Stimulated activated CD4-positive, alpha-beta T cell treated with anti-CD3 and anti-CD28 coated beads, Interleukin-2, amount 100 ng/mL, for 48 hours (primary cell): ENCODE measurements at regions not wholly inside any gene's neighbourhood (a gene's known extent, or its start where the extent isn't known, plus 50 kb on each side); places are given as distances from the start of the nearest gene placed in this dataset.
"Not testable (repeated sequence)": the region's sequence is repeated elsewhere in the genome, so short reads cannot be mapped to it uniquely, and the experiment has no call there.

Experiments
- DNase-seq, 2 donors: peaks; one replicate each; pipeline ENCODE4 v3.0.0-alpha.2; 2020

GRCh38 chr11:80722629-80723028, 1281.8 kb upstream of the TENM4 start:
- no peak for DNase-seq

GRCh38 chr11:80720295-80720694, 1279.5 kb upstream of the TENM4 start:
- DNase-seq = no peak

GRCh38 chr11:80719292-80719646, 1278.4 kb upstream of the TENM4 start:
- DNase-seq = no peak

- no peak for DNase-seq
Measured at GRCh38 chr11:80718611-80719291, 1277.9 kb upstream of the TENM4 start.

- no peak for DNase-seq
Measured at GRCh38 chr11:80702264-80702663, 1261.4 kb upstream of the TENM4 start.

- DNase-seq = no peak
Measured at GRCh38 chr11:80700386-80700785, 1259.6 kb upstream of the TENM4 start.

- DNase-seq = not testable (repeated sequence)
Measured at GRCh38 chr11:80699406-80700177, 1258.8 kb upstream of the TENM4 start.

- DNase-seq = no peak
Measured at GRCh38 chr11:80698637-80699036, 1257.8 kb upstream of the TENM4 start.

- no peak for DNase-seq
Measured at GRCh38 chr11:80694385-80694784, 1253.6 kb upstream of the TENM4 start.

GRCh38 chr11:80687941-80688340, 1247.1 kb upstream of the TENM4 start:
- DNase-seq = no peak

- no peak for DNase-seq
Measured at GRCh38 chr11:80686889-80687288, 1246.1 kb upstream of the TENM4 start.

GRCh38 chr11:80673566-80673965, 1232.7 kb upstream of the TENM4 start:
- DNase-seq = no peak

GRCh38 chr11:80669620-80670019, 1228.8 kb upstream of the TENM4 start:
- no peak for DNase-seq

- no peak for DNase-seq
Measured at GRCh38 chr11:80668039-80668438, 1227.2 kb upstream of the TENM4 start.

GRCh38 chr11:80655834-80656233, 1215.0 kb upstream of the TENM4 start:
- DNase-seq = no peak

GRCh38 chr11:80650966-80651365, 1210.1 kb upstream of the TENM4 start:
- no peak for DNase-seq

GRCh38 chr11:80649186-80649585, 1208.4 kb upstream of the TENM4 start:
- no peak for DNase-seq

GRCh38 chr11:80638296-80638695, 1197.5 kb upstream of the TENM4 start:
- DNase-seq = no peak

GRCh38 chr11:80637571-80637970, 1196.7 kb upstream of the TENM4 start:
- DNase-seq = no peak

- DNase-seq = no peak
Measured at GRCh38 chr11:80636999-80637398, 1196.2 kb upstream of the TENM4 start.

GRCh38 chr11:80635178-80635577, 1194.3 kb upstream of the TENM4 start:
- DNase-seq = no peak

GRCh38 chr11:80632691-80633090, 1191.9 kb upstream of the TENM4 start:
- no peak for DNase-seq

- no peak for DNase-seq
Measured at GRCh38 chr11:80632156-80632555, 1191.3 kb upstream of the TENM4 start.

- DNase-seq = no peak
Measured at GRCh38 chr11:80629466-80629865, 1188.6 kb upstream of the TENM4 start.

- no peak for DNase-seq
Measured at GRCh38 chr11:80627364-80627763, 1186.5 kb upstream of the TENM4 start.
